Neuron (in vitro differentiated cells): ENCODE measurements at regions not wholly inside any gene's neighbourhood (a gene's known extent, or its start where the extent isn't known, plus 50 kb on each side); places are given as distances from the start of the nearest gene placed in this dataset.

ENCODE experiments used
- H2AFZ ChIP-seq: one replicate; pipeline ENCODE4 v1.6.1; 2013; ENCODE audit warnings: low read depth, mild to moderate bottlenecking, inconsistent platforms, low read length, moderate library complexity
- H3K27me3 ChIP-seq: one replicate; pipeline ENCODE4 v1.6.1; 2013; ENCODE audit warnings: low read length; ENCODE audit not compliant: insufficient read depth
- H3K36me3 ChIP-seq: one replicate; pipeline ENCODE4 v1.6.1; 2013; ENCODE audit warnings: low read length; ENCODE audit not compliant: insufficient read depth
- H3K4me1 ChIP-seq: one replicate; pipeline ENCODE4 v1.6.1; 2013; ENCODE audit warnings: low read length; ENCODE audit not compliant: insufficient read depth
- H3K4me3 ChIP-seq: 2 replicates; pipeline ENCODE4 v1.5.1; 2013; ENCODE audit warnings: mild to moderate bottlenecking, low read length, moderate library complexity
- H3K9me3 ChIP-seq: one replicate; pipeline ENCODE4 v1.6.1; 2013; ENCODE audit warnings: low read length

DNA sequence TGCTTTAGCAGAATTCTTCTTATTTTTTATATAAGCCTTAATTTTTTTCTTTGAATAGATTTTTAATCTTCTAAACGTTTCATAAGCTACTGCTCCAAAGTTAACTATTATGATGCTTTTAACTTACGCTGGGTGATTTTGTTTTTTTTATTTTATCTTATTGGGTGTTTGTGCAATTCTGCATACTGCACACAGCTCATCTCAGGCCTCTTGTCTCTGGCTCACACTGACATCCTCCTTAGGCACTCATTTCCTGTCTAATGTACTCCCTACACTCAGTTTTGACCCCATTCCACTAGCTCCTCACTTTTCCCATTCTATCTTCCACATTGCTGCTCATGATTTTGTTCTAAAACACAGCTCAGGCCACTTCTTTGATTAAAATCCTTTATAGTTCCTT lies 111.9 kb upstream of the MAP9 start:
- H3K4me3 ChIP-seq: no peak overlapping the region
- no peaks in the 10 kb centered on the region for H3K27me3 ChIP-seq
- H3K9me3 ChIP-seq: no peaks in the 10 kb centered on the region
- no peaks in the 10 kb centered on the region for H3K4me1 ChIP-seq
- no peaks in the 10 kb centered on the region for H3K36me3 ChIP-seq
- H2AFZ ChIP-seq: no peak overlapping the region

GRCh38 chr4:155487210-155487609 lies 110.4 kb upstream of the MAP9 start:
- H3K9me3 ChIP-seq: no peaks in the 10 kb centered on the region
- no peak overlapping the region for H3K4me3 ChIP-seq
- no peaks in the 10 kb centered on the region for H3K4me1 ChIP-seq
- no peaks in the 10 kb centered on the region for H3K36me3 ChIP-seq
- H3K27me3 ChIP-seq: no peaks in the 10 kb centered on the region
- H2AFZ ChIP-seq: no peak overlapping the region

DNA sequence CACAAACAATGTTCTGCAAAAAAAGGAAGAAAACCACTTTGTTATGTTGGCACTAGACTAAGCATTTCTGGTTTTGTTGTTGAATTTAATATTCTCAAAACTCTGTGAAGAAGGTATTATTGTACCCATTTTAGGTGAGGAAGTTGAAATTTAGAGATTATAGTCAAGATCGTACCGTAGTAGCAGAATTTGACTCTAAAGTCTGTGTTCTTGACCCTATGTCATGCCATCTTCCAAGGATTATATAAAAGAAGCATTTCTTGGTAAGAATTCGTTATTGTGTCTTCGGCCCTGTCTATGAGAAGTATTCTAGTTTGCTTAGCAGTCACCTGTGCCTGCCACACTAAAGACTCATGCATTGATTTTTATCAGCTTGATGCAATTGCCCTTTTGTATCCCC lies 104.4 kb upstream of the MAP9 start:
- Histone ChIP-seq H3K36me3 (no peaks in the 10 kb centered on the region), H3K4me3 (no peak overlapping the region), H3K27me3 (no peaks in the 10 kb centered on the region), H2AFZ (no peak overlapping the region), H3K9me3 (no peaks in the 10 kb centered on the region), H3K4me1 (no peaks in the 10 kb centered on the region)

GRCh38 chr4:155479835-155480234 lies 103.1 kb upstream of the MAP9 start:
- H3K36me3 ChIP-seq: no peaks in the 10 kb centered on the region
- no peaks in the 10 kb centered on the region for H3K4me1 ChIP-seq
- no peaks in the 10 kb centered on the region for H3K9me3 ChIP-seq
- H3K27me3 ChIP-seq: no peaks in the 10 kb centered on the region
- no peak overlapping the region for H2AFZ ChIP-seq
- H3K4me3 ChIP-seq: no peak overlapping the region

DNA sequence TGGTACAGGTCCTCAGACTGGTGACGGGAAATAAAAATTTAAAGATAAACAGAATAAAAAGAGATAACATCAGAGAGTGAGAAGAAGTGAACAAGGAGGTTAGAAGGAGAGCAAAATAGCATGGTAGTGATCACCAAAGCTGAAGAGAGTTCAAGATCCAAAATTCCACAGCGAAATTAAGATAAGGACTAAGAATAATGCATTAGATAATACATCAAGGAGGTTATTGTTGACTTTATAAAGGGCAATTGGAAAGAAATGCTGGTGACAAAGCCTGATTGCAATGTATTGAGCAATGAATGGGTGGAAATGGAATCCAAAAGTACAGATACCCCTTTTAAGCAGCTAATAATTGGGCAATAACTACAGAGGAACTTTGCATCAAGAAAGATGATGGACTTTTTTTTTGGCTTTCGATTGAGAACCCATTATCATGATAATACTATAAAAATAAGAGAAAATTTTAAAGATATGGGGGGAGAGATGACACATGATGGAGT lies 101.6 kb upstream of the MAP9 start:
- Histone ChIP-seq H3K36me3 (no peaks in the 10 kb centered on the region), H3K27me3 (no peaks in the 10 kb centered on the region), H3K4me1 (no peaks in the 10 kb centered on the region), H3K9me3 (no peaks in the 10 kb centered on the region), H2AFZ (no peak overlapping the region), H3K4me3 (no peak overlapping the region)

DNA sequence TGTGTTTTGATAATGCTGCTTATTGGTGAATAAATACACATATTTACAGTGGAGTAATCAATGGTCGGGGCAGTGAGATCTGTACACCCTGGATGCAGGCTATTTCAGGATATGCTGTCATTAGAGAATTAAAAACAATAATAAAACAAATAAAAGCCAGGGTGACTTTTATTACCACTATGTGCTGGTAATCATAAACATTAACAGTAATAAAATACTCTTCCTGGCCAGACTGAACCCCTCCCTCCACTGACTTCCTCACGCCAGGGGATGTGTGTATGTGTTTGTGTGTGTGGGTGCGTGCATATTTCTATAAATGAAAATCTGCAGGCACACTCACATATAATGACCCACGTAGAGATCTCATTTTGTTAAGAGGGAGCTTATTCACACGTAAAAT lies 98.0 kb upstream of the MAP9 start:
- H3K9me3 ChIP-seq: no peaks in the 10 kb centered on the region
- no peak overlapping the region for H3K4me3 ChIP-seq
- no peaks in the 10 kb centered on the region for H3K4me1 ChIP-seq
- no peaks in the 10 kb centered on the region for H3K36me3 ChIP-seq
- no peak overlapping the region for H2AFZ ChIP-seq
- H3K27me3 ChIP-seq: no peaks in the 10 kb centered on the region

- no peaks in the 10 kb centered on the region for H3K36me3 ChIP-seq
- H3K27me3 ChIP-seq: no peaks in the 10 kb centered on the region
- H3K4me1 ChIP-seq: no peaks in the 10 kb centered on the region
- H3K4me3 ChIP-seq: no peak overlapping the region
- H3K9me3 ChIP-seq: no peaks in the 10 kb centered on the region
- no peak overlapping the region for H2AFZ ChIP-seq
Observed at GRCh38 chr4:155473420-155474095, 96.8 kb upstream of the MAP9 start.

DNA sequence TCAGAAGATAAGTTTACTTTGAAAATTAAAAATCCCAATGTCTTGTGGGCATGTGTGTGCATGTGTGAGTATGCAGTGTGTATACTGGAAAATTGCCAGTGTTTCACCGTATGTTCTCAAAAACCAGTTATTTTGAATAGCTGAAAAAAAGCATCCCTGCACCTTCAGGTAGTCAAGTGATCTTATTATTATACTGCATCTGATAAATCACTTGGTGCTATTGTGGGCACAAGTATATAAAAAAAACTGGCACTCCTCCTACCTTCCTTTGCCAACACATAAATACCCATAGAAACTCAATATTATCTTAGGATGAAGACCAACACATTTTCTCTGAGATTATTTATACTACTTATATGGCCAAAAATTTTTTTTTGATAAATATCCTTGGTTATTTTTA lies 91.5 kb upstream of the MAP9 start:
- Histone ChIP-seq H3K36me3 (no peaks in the 10 kb centered on the region), H3K4me3 (no peak overlapping the region), H3K27me3 (no peaks in the 10 kb centered on the region), H2AFZ (no peak overlapping the region), H3K9me3 (no peaks in the 10 kb centered on the region), H3K4me1 (no peaks in the 10 kb centered on the region)

DNA sequence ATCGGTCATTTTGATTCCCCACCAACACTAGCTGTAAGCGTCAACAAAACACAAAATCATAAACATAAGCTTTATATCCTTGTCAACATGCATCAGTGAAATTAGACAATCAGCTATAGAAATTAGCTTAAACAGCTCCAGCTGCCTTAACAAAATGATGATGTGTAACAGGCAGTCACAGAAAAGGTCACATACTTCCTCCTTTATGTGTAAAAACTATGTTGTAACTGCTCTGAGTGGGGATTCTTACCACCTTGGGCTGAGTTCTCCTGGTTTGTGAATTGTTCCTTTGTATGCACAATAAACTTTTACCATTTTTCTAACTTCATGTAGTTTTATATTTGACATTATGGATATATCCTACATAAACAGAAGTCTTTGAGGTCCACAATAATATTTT lies 73.9 kb upstream of the MAP9 start:
- no peak overlapping the region for H3K4me3 ChIP-seq
- no peak overlapping the region for H2AFZ ChIP-seq
- no peaks in the 10 kb centered on the region for H3K4me1 ChIP-seq
- H3K36me3 ChIP-seq: no peaks in the 10 kb centered on the region
- H3K27me3 ChIP-seq: no peaks in the 10 kb centered on the region
- no peaks in the 10 kb centered on the region for H3K9me3 ChIP-seq

- Histone ChIP-seq H3K9me3 (no peaks in the 10 kb centered on the region), H3K36me3 (no peaks in the 10 kb centered on the region), H2AFZ (no peak overlapping the region), H3K27me3 (no peaks in the 10 kb centered on the region), H3K4me3 (no peak overlapping the region), H3K4me1 (no peaks in the 10 kb centered on the region)
Observed at GRCh38 chr4:155445306-155445705, 68.5 kb upstream of the MAP9 start.

GRCh38 chr4:155444721-155445120 lies 68.0 kb upstream of the MAP9 start:
- Histone ChIP-seq H3K27me3 (no peaks in the 10 kb centered on the region), H3K9me3 (no peaks in the 10 kb centered on the region), H2AFZ (no peak overlapping the region), H3K4me1 (no peaks in the 10 kb centered on the region), H3K4me3 (no peak overlapping the region), H3K36me3 (no peaks in the 10 kb centered on the region)

DNA sequence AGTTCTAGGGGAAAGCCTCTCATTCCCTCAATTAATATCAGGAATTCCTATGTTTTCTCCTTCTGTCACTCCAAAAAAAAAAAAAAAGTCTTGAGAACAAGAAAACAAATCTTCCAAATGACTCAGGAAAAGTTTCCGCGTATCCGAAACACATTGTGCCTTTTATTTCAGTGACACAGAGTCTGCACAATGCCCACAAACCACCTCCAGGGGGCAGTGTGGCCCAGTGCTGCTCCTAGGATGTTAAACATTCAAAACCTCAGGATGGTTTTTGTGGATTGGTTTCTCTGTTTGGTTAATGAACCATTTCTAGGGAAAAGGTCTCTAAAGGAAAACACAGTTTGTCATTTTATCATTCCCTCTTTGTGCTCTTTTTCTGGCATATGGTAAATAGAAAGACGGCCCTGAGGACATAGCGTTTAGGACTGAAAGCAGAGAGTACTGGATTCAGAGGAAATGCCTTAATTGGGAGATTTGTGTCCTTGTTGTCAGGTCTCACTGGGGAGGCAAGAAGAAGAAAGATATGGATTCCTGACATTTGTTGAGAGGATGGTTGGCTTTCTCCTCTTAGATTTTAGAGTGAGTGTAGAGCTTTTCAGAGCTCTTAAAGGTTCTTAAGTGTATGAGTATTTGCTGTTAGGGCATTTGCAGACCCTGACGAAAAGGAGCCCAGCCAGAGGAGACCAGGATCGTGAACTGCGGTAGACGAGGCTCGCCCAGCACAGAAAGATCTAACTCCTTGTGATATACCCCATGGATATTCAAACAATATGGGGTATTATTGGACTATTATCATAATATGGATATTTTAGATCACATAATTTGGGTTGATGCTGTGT lies 65.7 kb upstream of the MAP9 start:
- no peaks in the 10 kb centered on the region for H3K4me1 ChIP-seq
- H3K9me3 ChIP-seq: no peaks in the 10 kb centered on the region
- H3K4me3 ChIP-seq: no peak overlapping the region

DNA sequence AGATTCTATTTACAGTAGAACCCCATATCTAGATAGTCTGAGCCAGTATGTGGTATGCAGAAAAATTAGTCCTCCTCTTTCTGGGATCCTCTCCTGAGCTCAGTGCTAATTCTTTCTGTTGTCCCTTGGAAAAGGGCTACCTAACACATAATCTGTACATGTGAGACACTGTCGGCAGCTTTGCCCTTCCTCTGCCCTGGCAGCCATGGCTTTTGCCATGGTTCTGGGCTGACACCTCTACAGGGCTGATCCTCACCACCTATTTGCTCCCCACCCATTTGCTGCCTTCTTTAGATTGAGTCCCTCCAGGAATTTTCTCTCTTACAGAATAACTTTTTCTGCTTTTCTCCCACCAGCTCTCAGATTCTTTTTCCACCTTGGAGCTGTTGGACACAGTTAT lies 64.7 kb upstream of the MAP9 start:
- Histone ChIP-seq H2AFZ (no peak overlapping the region), H3K4me3 (no peak overlapping the region), H3K36me3 (no peaks in the 10 kb centered on the region), H3K27me3 (no peaks in the 10 kb centered on the region), H3K4me1 (no peaks in the 10 kb centered on the region), H3K9me3 (no peaks in the 10 kb centered on the region)

More for the DNA sequence above, 65.7 kb upstream of the MAP9 start:
- no peaks in the 10 kb centered on the region for H3K36me3 ChIP-seq
- H3K27me3 ChIP-seq: no peaks in the 10 kb centered on the region
- H2AFZ ChIP-seq: peak overlapping the region; percentile 63
